Fibroblast of mammary gland (primary cell): ENCODE measurements at regions not wholly inside any gene's neighbourhood (a gene's known extent, or its start where the extent isn't known, plus 50 kb on each side); places are given as distances from the start of the nearest gene placed in this dataset.
"Not testable (repeated sequence)": the region's sequence is repeated elsewhere in the genome, so short reads cannot be mapped to it uniquely, and the experiment has no call there.

Source experiments
- DNase-seq: peaks from one replicate; pipeline ENCODE4 v3.0.0-alpha.2; 2010; ENCODE audit warnings: low read depth
- H3K4me3 ChIP-seq: 2 replicates; pipeline ENCODE4 v1.5.1; 2011; ENCODE audit warnings: low read depth, mild to moderate bottlenecking, low read length, moderate library complexity; ENCODE audit not compliant: control insufficient read depth
- TF ChIP-seq, protein P1 (sequence below): conservative IDR thresholded peaks from 2 replicates; pipeline ENCODE4 v1.5.1; 2011; ENCODE audit warnings: low read depth, low read length, inconsistent platforms; ENCODE audit not compliant: control insufficient read depth, insufficient read depth

DNA sequence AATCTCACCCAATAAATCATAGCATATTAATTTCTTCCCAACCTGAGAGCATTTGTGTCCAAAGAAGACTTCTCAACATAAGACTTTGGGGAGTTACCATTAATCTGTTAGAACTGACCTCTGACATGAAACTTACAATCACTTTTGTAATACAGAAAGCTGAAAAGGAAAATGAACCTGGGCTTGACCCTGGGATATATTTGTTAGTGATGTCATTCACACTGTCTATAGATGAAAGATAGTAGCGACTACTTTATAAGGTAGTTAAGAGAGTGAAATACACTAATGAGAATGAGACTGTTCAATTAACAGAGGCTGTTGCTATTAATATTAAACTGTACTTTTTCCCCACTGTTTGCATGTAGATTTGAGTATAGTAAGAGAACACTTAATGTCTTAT is 1334.8 kb upstream of the TMEM132C start:
- TF ChIP-seq, protein P1, sequence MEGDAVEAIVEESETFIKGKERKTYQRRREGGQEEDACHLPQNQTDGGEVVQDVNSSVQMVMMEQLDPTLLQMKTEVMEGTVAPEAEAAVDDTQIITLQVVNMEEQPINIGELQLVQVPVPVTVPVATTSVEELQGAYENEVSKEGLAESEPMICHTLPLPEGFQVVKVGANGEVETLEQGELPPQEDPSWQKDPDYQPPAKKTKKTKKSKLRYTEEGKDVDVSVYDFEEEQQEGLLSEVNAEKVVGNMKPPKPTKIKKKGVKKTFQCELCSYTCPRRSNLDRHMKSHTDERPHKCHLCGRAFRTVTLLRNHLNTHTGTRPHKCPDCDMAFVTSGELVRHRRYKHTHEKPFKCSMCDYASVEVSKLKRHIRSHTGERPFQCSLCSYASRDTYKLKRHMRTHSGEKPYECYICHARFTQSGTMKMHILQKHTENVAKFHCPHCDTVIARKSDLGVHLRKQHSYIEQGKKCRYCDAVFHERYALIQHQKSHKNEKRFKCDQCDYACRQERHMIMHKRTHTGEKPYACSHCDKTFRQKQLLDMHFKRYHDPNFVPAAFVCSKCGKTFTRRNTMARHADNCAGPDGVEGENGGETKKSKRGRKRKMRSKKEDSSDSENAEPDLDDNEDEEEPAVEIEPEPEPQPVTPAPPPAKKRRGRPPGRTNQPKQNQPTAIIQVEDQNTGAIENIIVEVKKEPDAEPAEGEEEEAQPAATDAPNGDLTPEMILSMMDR: no peak
- no peak for DNase-seq
- no peak overlapping the region for H3K4me3 ChIP-seq

DNA sequence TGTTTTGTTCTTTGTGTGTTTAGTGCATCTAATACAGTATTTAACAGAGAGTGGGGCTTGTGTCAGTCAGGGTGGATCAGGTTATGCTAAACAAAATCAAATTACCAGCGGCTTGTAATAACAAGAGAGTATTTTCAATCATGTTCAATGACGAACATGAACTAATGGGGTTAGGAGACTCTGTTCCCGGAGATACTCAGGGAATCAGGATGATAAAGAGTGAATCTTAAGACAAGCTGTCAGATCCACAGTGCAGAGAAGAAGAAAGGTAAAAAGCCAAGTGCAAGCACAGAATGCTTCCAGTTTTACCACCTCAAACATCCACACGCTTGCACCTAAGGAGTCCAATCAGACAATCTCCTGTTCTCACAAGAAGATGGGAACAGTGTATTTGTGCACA is 1331.5 kb upstream of the TMEM132C start:
- TF ChIP-seq, protein P1: no peak
- H3K4me3 ChIP-seq: no peak overlapping the region
- no peak for DNase-seq

DNA sequence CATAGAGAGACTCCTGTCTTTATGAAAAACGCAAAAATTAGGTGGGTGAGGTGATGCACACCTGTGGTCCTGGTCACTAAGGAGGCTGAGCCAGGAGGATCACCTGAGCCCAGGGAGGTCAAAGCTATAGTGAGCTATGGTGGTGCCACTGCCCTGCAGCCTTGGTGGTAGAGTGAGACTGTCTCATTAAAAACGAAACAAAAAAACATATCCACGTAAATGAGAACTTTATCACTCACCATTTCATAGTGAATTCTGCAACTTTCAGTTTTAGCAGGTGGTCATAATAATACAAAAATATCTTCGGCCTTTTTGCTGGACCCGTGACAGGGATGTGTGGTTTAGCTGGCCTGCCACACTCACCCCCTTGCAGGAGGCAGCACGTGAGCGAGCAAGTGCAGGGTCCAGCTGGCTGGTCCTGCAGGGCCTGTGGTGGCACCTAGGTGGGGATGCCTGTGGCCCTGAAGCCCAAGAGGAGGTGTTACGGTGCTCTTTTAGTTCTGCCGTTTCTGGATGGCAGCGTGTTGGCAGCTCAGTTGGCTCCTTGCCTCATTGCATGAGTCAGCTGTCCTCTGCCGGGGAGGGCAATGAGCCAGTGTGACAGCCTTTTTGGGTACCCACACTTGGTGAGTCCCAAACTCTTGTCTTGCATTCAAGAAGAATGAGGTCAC is 1330.7 kb upstream of the TMEM132C start:
- no peak for DNase-seq
- TF ChIP-seq, protein P1: no peak
- no peak overlapping the region for H3K4me3 ChIP-seq

DNA sequence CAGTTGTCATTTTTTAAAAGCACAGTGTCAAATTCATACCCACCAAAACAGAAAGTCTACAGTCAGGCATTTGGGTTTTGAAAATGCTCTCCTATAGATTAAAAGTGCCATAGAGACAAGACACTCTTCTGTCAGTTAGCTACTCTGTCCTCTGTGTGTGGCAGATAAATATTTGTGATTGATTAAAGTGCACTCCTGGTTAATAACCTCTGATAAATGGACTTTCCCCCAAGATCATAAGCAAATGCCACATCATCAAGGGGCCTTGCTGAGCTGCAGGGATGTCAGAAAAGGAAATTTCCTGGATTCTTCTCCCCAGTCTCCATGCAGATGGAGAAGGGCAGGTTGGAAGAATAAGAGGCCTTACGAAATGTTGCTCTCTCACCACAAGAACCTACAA is 1329.5 kb upstream of the TMEM132C start:
- no peak overlapping the region for H3K4me3 ChIP-seq
- DNase-seq: no peak
- TF ChIP-seq, protein P1: no peak

DNA sequence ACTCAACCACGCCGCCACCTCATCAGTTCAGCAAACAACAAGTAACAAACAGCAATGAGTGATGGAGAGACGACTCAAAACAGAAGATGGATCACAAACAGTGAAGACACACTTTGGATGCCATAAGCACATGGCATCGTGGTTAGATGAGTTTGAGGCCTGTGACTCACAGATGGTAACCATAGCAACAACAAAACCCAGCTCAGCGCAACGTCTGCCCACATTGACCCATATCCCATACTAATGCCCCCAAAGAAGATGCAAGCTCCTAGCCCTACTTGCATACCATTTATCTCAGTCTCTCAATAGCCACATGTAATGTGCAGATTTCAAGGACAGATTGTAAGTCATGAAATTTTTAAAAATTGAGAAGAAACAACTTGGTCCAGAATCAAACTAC is 1322.3 kb upstream of the TMEM132C start:
- no peak overlapping the region for H3K4me3 ChIP-seq
- DNase-seq: no peak
- TF ChIP-seq, protein P1: no peak

DNA sequence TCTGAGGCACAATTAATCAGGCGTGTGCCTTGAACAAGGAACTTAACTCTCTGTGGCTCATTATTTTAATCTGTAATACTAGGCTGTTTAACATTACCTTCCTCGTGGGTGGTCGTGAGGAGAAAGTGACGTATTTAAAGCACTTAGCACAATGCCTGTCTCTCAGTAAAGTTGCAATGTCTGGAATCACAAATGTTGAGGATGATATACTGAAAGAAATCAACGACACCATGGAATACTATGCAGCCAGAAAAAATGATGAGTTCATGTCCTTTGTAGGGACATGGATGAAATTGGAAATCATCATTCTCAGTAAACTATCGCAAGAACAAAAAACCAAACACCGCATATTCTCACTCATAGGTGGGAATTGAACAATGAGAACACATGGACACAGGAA is 1320.0 kb upstream of the TMEM132C start:
- DNase-seq, H3K4me3 ChIP-seq: not testable (repeated sequence)

DNA sequence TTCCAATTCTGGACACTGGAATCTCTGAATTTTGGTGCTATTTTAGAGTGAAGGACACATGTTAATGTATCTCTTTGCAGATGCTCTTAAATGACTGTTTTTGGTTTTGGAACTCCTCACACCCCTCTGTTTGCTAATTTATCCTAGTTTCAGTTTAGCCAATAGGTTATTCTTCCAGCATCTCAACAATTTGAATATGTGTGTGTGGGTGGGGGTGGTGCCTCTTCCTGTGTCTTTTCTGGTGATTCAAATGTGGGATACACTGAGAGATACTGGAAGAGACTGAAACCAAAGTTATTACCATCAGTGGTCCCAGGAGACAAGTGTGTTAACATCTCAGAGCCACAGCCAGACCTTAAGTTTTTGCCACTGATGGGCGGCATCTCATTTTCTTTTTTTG is 1317.4 kb upstream of the TMEM132C start:
- TF ChIP-seq, protein P1: no peak
- no peak overlapping the region for H3K4me3 ChIP-seq
- no peak for DNase-seq
